ENCODE measurements at regions not wholly inside any gene's neighbourhood (a gene's known extent, or its start where the extent isn't known, plus 50 kb on each side); places are given as distances from the start of the nearest gene placed in this dataset.

GRCh38 chr2:51510303-51510702 lies 478.4 kb upstream of the NRXN1 start:
- H3K27ac Mint-ChIP-seq, result no peak overlapping the region
- H3K4me3 Mint-ChIP-seq, result no peak overlapping the region
- no peaks in the 10 kb centered on the region for H3K4me1 Mint-ChIP-seq
- H3K36me3 Mint-ChIP-seq, result no peaks in the 10 kb centered on the region
- H3K9me3 Mint-ChIP-seq, result peaks cover 16% of the 10 kb centered on the region
- no peak for DNase-seq (ENCODE audit: low spot score in 2 of 2)
- ATAC-seq, result no peak

GRCh38 chr2:51505533-51505932 lies 473.6 kb upstream of the NRXN1 start:
- H3K4me1 Mint-ChIP-seq, result no peaks in the 10 kb centered on the region
- no peak for DNase-seq (ENCODE audit: low spot score in 2 of 2)
- H3K27ac Mint-ChIP-seq, result no peak overlapping the region
- ATAC-seq, result no peak
- peaks cover 18% of the 10 kb centered on the region for H3K9me3 Mint-ChIP-seq
- no peak overlapping the region for H3K4me3 Mint-ChIP-seq
- H3K36me3 Mint-ChIP-seq, result no peaks in the 10 kb centered on the region

GRCh38 chr2:51490576-51491234 lies 458.8 kb upstream of the NRXN1 start:
- Mint-ChIP-seq H3K27ac (no peak overlapping the region), H3K4me1 (no peaks in the 10 kb centered on the region), H3K9me3 (peaks cover 22% of the 10 kb centered on the region), H3K36me3 (no peaks in the 10 kb centered on the region), H3K4me3 (no peak overlapping the region)
- no peak for ATAC-seq
- no peak for DNase-seq (ENCODE audit: low spot score in 2 of 2)

GRCh38 chr2:51484605-51485004 lies 452.7 kb upstream of the NRXN1 start:
- ATAC-seq, result no peak

GRCh38 chr2:51483720-51484119 lies 451.8 kb upstream of the NRXN1 start:
- H3K4me1 Mint-ChIP-seq, result no peaks in the 10 kb centered on the region
- no peak overlapping the region for H3K27ac Mint-ChIP-seq
- peaks cover 22% of the 10 kb centered on the region for H3K9me3 Mint-ChIP-seq
- DNase-seq (ENCODE audit: low spot score in 2 of 2), result no peak
- no peak overlapping the region for H3K4me3 Mint-ChIP-seq
- ATAC-seq, result no peak
- no peaks in the 10 kb centered on the region for H3K36me3 Mint-ChIP-seq

More at GRCh38 chr2:51484605-51485004, 452.7 kb upstream of the NRXN1 start:
- Mint-ChIP-seq H3K4me1 (no peaks in the 10 kb centered on the region), H3K9me3 (peaks cover 21% of the 10 kb centered on the region), H3K36me3 (no peaks in the 10 kb centered on the region), H3K4me3 (no peak overlapping the region), H3K27ac (no peak overlapping the region)
- DNase-seq (ENCODE audit: low spot score in 2 of 2), result no peak

- no peak overlapping the region for H3K4me3 Mint-ChIP-seq
- DNase-seq (ENCODE audit: low spot score in 2 of 2) (no peak), ATAC-seq (no peak)
- no peaks in the 10 kb centered on the region for H3K36me3 Mint-ChIP-seq
- no peaks in the 10 kb centered on the region for H3K4me1 Mint-ChIP-seq
- H3K9me3 Mint-ChIP-seq, result peaks cover 12% of the 10 kb centered on the region
- H3K27ac Mint-ChIP-seq, result no peak overlapping the region
Measured at GRCh38 chr2:51472783-51473182, 440.9 kb upstream of the NRXN1 start.

- Mint-ChIP-seq H3K4me1 (no peaks in the 10 kb centered on the region), H3K9me3 (peaks cover 12% of the 10 kb centered on the region), H3K36me3 (no peaks in the 10 kb centered on the region), H3K27ac (no peak overlapping the region), H3K4me3 (no peak overlapping the region)
- no peak for DNase-seq (ENCODE audit: low spot score in 2 of 2)
- no peak for ATAC-seq
Measured at GRCh38 chr2:51472300-51472699, 440.4 kb upstream of the NRXN1 start.

GRCh38 chr2:51469102-51469501 lies 437.2 kb upstream of the NRXN1 start:
- H3K9me3 Mint-ChIP-seq, result peaks cover 12% of the 10 kb centered on the region
- H3K36me3 Mint-ChIP-seq, result no peaks in the 10 kb centered on the region
- H3K4me3 Mint-ChIP-seq, result no peak overlapping the region
- ATAC-seq, result no peak
- H3K4me1 Mint-ChIP-seq, result no peaks in the 10 kb centered on the region
- H3K27ac Mint-ChIP-seq, result no peak overlapping the region
- no peak for DNase-seq (ENCODE audit: low spot score in 2 of 2)

- H3K27ac Mint-ChIP-seq, result no peak overlapping the region
- DNase-seq (ENCODE audit: low spot score in 2 of 2), result no peak
- no peaks in the 10 kb centered on the region for H3K4me1 Mint-ChIP-seq
- no peaks in the 10 kb centered on the region for H3K36me3 Mint-ChIP-seq
- no peak overlapping the region for H3K4me3 Mint-ChIP-seq
- ATAC-seq, result no peak
- peaks cover 9% of the 10 kb centered on the region for H3K9me3 Mint-ChIP-seq
Measured at GRCh38 chr2:51465326-51465725, 433.4 kb upstream of the NRXN1 start.

GRCh38 chr2:51454177-51454576 lies 422.2 kb upstream of the NRXN1 start:
- Mint-ChIP-seq H3K4me1 (no peaks in the 10 kb centered on the region), H3K36me3 (no peaks in the 10 kb centered on the region), H3K27ac (no peak overlapping the region), H3K9me3 (peaks cover 16% of the 10 kb centered on the region), H3K4me3 (no peak overlapping the region)
- DNase-seq (ENCODE audit: low spot score in 2 of 2), result no peak
- ATAC-seq, result no peak

- no peak for DNase-seq (ENCODE audit: low spot score in 2 of 2)
- Mint-ChIP-seq H3K4me3 (no peak overlapping the region), H3K4me1 (no peaks in the 10 kb centered on the region), H3K27ac (no peak overlapping the region), H3K36me3 (no peaks in the 10 kb centered on the region), H3K9me3 (peaks cover 15% of the 10 kb centered on the region)
- no peak for ATAC-seq
Measured at GRCh38 chr2:51448911-51449310, 417.0 kb upstream of the NRXN1 start.

GRCh38 chr2:51441786-51442185 lies 409.9 kb upstream of the NRXN1 start:
- peaks cover 10% of the 10 kb centered on the region for H3K9me3 Mint-ChIP-seq
- no peak overlapping the region for H3K27ac Mint-ChIP-seq
- DNase-seq (ENCODE audit: low spot score in 2 of 2) (no peak), ATAC-seq (no peak)
- H3K36me3 Mint-ChIP-seq, result no peaks in the 10 kb centered on the region
- no peak overlapping the region for H3K4me3 Mint-ChIP-seq
- H3K4me1 Mint-ChIP-seq, result no peaks in the 10 kb centered on the region

- no peak overlapping the region for H3K27ac Mint-ChIP-seq
- H3K4me3 Mint-ChIP-seq, result no peak overlapping the region
- no peak for DNase-seq (ENCODE audit: low spot score in 2 of 2)
- H3K9me3 Mint-ChIP-seq, result peaks cover 9% of the 10 kb centered on the region
- no peaks in the 10 kb centered on the region for H3K4me1 Mint-ChIP-seq
- no peaks in the 10 kb centered on the region for H3K36me3 Mint-ChIP-seq
- peak; percentile 28 for ATAC-seq
Measured at GRCh38 chr2:51424418-51424817, 392.5 kb upstream of the NRXN1 start.

GRCh38 chr2:51420511-51420910 lies 388.6 kb upstream of the NRXN1 start:
- Mint-ChIP-seq H3K9me3 (peaks cover 10% of the 10 kb centered on the region), H3K4me3 (no peak overlapping the region), H3K4me1 (no peaks in the 10 kb centered on the region), H3K36me3 (no peaks in the 10 kb centered on the region), H3K27ac (no peak overlapping the region)
- no peak for ATAC-seq
- no peak for DNase-seq (ENCODE audit: low spot score in 2 of 2)

GRCh38 chr2:51413726-51414125 lies 381.8 kb upstream of the NRXN1 start:
- ATAC-seq, result no peak
- peaks cover 17% of the 10 kb centered on the region for H3K9me3 Mint-ChIP-seq
- DNase-seq (ENCODE audit: low spot score in 2 of 2), result no peak
- H3K27ac Mint-ChIP-seq, result no peak overlapping the region
- H3K4me3 Mint-ChIP-seq, result no peak overlapping the region
- no peaks in the 10 kb centered on the region for H3K4me1 Mint-ChIP-seq
- no peaks in the 10 kb centered on the region for H3K36me3 Mint-ChIP-seq

- no peak for ATAC-seq
- DNase-seq (ENCODE audit: low spot score in 2 of 2), result no peak
- Mint-ChIP-seq H3K4me1 (no peaks in the 10 kb centered on the region), H3K36me3 (no peaks in the 10 kb centered on the region), H3K27ac (no peak overlapping the region), H3K4me3 (no peak overlapping the region), H3K9me3 (peaks cover 28% of the 10 kb centered on the region)
Measured at GRCh38 chr2:51410331-51410730, 378.4 kb upstream of the NRXN1 start.

- Mint-ChIP-seq H3K36me3 (no peaks in the 10 kb centered on the region), H3K4me3 (no peak overlapping the region), H3K9me3 (peaks cover 30% of the 10 kb centered on the region), H3K4me1 (no peaks in the 10 kb centered on the region), H3K27ac (no peak overlapping the region)
- no peak for ATAC-seq
- DNase-seq (ENCODE audit: low spot score in 2 of 2), result no peak
Measured at GRCh38 chr2:51409920-51410319, 378.0 kb upstream of the NRXN1 start.

All from stimulated activated effector memory CD8-positive, alpha-beta T cell treated with anti-CD3 and anti-CD28 coated beads, Interleukin-12 subunit alpha, Interleukin-12 subunit beta, amount 100 ng/mL, for 72 hours (primary cell).